Gastrocnemius medialis (tissue), 4 donors: ENCODE measurements at regions not wholly inside any gene's neighbourhood (a gene's known extent, or its start where the extent isn't known, plus 50 kb on each side); places are given as distances from the start of the nearest gene placed in this dataset.

ENCODE experiments used
- ATAC-seq, 2 donors: fragments of 150-250 bp; one replicate each; pipeline ENCODE4 v1.9.1; 2016
- DNase-seq, 2 donors: peaks; one replicate each; pipeline ENCODE4 v3.0.0-alpha.2; 2019
- H3K27ac ChIP-seq, 4 donors: fragments of 200-600 bp; sonication (generic); 1 replicate in 1 of 4; 2 replicates in 3 of 4; pipeline ENCODE4 v1.5.1; 2016 to 2018; ENCODE audit warnings: mild to moderate bottlenecking in 2 of 4, moderate library complexity in 1 of 4
- H3K27me3 ChIP-seq, 3 donors: fragments of 200-600 bp; sonication (generic) in 2 of 3; 1 replicate in 1 of 3; 2 replicates in 2 of 3; pipeline versions ENCODE4 v1.5.1 to v1.6.0; 2016 to 2019; ENCODE audit warnings: mild to moderate bottlenecking in 1 of 3, moderate library complexity in 1 of 3
- H3K36me3 ChIP-seq, 2 donors: fragments of 200-600 bp; sonication (generic) in 1 of 2; one replicate each; pipeline ENCODE4 v1.5.1; 2017 to 2018
- H3K4me1 ChIP-seq, 2 donors: fragments of 200-600 bp; sonication (generic) in 1 of 2; one replicate each; pipeline ENCODE4 v1.5.1; 2016 to 2017; ENCODE audit warnings: mild to moderate bottlenecking in 2 of 2
- H3K4me3 ChIP-seq, 4 donors: fragments of 200-600 bp; sonication (generic) in 3 of 4; 1 replicate in 1 of 4; 2 replicates in 3 of 4; pipeline ENCODE4 v1.5.1; 2016 to 2019; ENCODE audit warnings: mild to moderate bottlenecking in 2 of 4
- H3K9me3 ChIP-seq, 3 donors: fragments of 200-600 bp; sonication (generic) in 2 of 3; 1 replicate in 1 of 3; 2 replicates in 2 of 3; pipeline ENCODE4 v1.5.1; 2016 to 2019
- POLR2A ChIP-seq, 2 donors: fragments of 450-650 bp; IDR thresholded peaks; one replicate each; pipeline ENCODE4 v1.6.1; 2017; ENCODE audit warnings: antibody characterized with exemption in 2 of 2, mild to moderate bottlenecking in 2 of 2, moderate library complexity in 2 of 2
- in situ Hi-C, 4 donors: fragments of 200-750 bp; cut with MboI; loops; one replicate each; pipeline versions ENCODE4 v1.15.0 to v1.8.0; 2017; ENCODE audit warnings: low sequenced_read_pairs in 4 of 4
- intact Hi-C: fragments of 100-400 bp; cut with DNase I; formaldehyde crosslinking; loops from one replicate; pipeline ENCODE4 v1.15.1; 2023; ENCODE audit warnings: low total_unique reads
- TF ChIP-seq, protein P1 (sequence below), 5 experiments: fragments of 450-650 bp in 3 of 5; fragments of 200-600 bp in 2 of 5; sonication (generic) in 2 of 5; IDR thresholded peaks in 4 of 5; conservative IDR thresholded peaks in 1 of 5; 1 replicate in 4 of 5; 2 replicates in 1 of 5; pipeline ENCODE4 v1.5.1; 2016 to 2019; ENCODE audit warnings: antibody characterized with exemption in 5 of 5, mild to moderate bottlenecking in 3 of 5, moderate library complexity in 3 of 5

DNA sequence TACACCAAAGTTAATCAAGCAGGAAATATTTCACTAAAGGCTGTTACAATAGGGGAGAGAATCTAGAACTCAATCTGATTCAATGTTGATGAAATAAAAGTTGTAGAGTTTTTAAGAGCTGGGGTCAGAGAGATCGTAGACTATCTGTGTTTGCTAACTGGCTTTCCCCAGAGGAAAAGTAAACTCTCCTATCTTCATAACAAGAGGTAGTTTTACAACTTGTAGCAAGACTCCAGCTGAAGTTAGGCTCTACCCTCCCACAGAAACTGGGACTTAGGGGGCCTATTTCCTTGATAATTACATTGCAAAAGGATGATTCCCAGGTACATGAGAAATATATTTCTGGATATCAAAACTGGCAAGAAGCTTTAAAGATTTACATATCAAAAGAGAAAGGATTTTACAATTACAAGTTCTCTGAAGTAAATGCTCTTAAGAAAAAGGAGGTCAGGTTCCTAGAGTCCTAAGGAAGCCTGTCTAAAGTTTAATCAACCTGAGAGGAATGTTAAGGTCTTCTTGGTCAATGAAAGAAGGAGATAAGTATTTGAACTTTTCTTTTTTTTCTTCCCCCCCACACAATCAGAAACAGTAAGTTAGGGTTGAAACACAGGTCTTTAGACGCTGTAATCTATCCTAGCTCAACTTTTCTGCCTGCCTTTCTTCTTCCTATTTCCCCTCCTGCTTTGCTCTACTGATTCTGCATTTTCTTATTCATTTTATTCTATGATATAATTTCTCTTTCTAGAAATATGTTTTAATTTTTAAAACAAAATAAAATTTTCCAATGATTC is 692.2 kb upstream of the LINC00305 start:
- DNase-seq (no peak), ATAC-seq (no peak)
- Histone ChIP-seq H3K27me3 (no peaks in the 10 kb centered on the region), H3K27ac (no peak overlapping the region), H3K4me3 (no peak overlapping the region), H3K4me1 (no peaks in the 10 kb centered on the region), H3K9me3 (no peaks in the 10 kb centered on the region), H3K36me3 (no peaks in the 10 kb centered on the region)
- TF ChIP-seq POLR2A (IDR thresholded peaks at IDR 0.05) = no peak
- TF ChIP-seq, protein P1, sequence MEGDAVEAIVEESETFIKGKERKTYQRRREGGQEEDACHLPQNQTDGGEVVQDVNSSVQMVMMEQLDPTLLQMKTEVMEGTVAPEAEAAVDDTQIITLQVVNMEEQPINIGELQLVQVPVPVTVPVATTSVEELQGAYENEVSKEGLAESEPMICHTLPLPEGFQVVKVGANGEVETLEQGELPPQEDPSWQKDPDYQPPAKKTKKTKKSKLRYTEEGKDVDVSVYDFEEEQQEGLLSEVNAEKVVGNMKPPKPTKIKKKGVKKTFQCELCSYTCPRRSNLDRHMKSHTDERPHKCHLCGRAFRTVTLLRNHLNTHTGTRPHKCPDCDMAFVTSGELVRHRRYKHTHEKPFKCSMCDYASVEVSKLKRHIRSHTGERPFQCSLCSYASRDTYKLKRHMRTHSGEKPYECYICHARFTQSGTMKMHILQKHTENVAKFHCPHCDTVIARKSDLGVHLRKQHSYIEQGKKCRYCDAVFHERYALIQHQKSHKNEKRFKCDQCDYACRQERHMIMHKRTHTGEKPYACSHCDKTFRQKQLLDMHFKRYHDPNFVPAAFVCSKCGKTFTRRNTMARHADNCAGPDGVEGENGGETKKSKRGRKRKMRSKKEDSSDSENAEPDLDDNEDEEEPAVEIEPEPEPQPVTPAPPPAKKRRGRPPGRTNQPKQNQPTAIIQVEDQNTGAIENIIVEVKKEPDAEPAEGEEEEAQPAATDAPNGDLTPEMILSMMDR (IDR thresholded peaks at IDR 0.05 in 4 of 5, conservative IDR thresholded peaks at IDR 0.05 in 1 of 5) = no peak
- intact Hi-C loops (no loop called here), in situ Hi-C loops (no loop called here)

DNA sequence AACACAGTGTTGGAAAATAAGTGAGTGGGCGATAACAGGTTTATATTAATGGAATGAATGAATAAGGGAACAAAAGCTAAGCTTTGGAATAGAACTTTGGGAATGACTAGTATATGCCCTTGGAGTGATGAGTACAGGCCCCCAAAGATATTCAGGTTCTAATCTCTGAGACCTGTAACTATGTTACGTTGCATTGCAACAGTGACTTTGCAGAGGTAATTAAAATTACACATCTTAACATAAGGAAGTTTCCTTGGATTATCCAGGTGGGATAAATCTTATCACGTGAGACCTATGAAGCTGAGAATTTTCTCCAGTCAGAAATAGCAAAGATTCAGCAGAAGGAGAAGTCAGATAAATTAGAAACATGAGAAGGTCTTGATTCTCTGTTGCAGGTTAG is 661.5 kb upstream of the LINC00305 start:
- Histone ChIP-seq H3K36me3 (no peaks in the 10 kb centered on the region), H3K4me1 (no peaks in the 10 kb centered on the region), H3K4me3 (no peak overlapping the region), H3K27ac (no peak overlapping the region), H3K27me3 (no peaks in the 10 kb centered on the region), H3K9me3 (no peaks in the 10 kb centered on the region)
- no peak for DNase-seq
- ATAC-seq = no peak
- TF ChIP-seq, protein P1 (IDR thresholded peaks at IDR 0.05 in 4 of 5, conservative IDR thresholded peaks at IDR 0.05 in 1 of 5) = no peak
- no peak for TF ChIP-seq POLR2A (IDR thresholded peaks at IDR 0.05)
- intact Hi-C loops = no loop called here
- in situ Hi-C loops = no loop called here

DNA sequence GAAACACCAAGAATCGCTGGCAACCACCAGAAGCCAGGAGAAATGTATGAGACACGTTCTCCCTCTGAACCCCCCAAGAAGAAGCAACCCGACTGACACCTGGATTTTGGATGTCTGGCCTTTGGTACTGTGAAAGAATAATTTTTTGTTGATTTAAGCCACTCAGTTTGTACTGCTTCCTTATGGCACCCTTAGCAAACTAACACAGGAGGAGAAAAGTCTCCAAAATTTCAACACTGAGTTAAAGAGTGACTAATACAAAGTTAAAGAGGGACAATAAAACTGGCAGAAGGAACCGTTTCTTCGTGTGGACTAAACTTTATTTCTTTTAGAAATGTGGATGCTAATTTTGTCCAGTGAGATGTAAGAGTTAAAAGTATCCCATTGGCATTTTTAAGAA is 660.9 kb upstream of the LINC00305 start:
- no peak overlapping the region for H3K4me3 ChIP-seq
- in situ Hi-C loops (no loop called here), intact Hi-C loops (no loop called here)
- no peak for ATAC-seq
- TF ChIP-seq POLR2A (IDR thresholded peaks at IDR 0.05) = no peak
- TF ChIP-seq, protein P1 (IDR thresholded peaks at IDR 0.05 in 4 of 5, conservative IDR thresholded peaks at IDR 0.05 in 1 of 5) = no peak
- no peaks in the 10 kb centered on the region for H3K36me3 ChIP-seq
- H3K4me1 ChIP-seq = no peaks in the 10 kb centered on the region
- H3K9me3 ChIP-seq = no peaks in the 10 kb centered on the region
- no peak for DNase-seq
- no peaks in the 10 kb centered on the region for H3K27me3 ChIP-seq
- H3K27ac ChIP-seq = no peak overlapping the region

DNA sequence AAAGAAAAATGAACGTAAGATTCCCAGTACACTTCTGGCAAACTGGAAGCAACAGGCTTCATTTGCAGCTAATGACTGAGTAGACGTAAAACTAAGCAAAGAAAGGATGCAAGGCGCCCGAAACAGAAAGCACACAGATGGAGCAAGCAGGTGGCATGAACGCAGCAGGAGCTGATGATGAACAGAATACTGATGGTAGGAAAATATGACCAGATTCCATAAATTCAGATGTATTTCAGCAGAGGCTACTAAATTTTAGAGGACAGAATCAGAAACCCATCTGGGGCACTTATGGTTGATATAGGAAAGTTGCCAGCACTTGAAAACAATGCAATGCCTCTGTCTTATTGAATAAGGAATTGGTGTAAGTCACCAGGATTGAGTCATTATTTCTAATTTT is 658.7 kb upstream of the LINC00305 start:
- in situ Hi-C loops = no loop called here
- intact Hi-C loops = no loop called here

More for the DNA sequence above, 658.7 kb upstream of the LINC00305 start:
- H3K4me1 ChIP-seq = no peaks in the 10 kb centered on the region
- no peaks in the 10 kb centered on the region for H3K36me3 ChIP-seq
- H3K27ac ChIP-seq = no peak overlapping the region
- no peak for ATAC-seq
- no peaks in the 10 kb centered on the region for H3K27me3 ChIP-seq
- no peak overlapping the region for H3K4me3 ChIP-seq
- H3K9me3 ChIP-seq = no peaks in the 10 kb centered on the region
- TF ChIP-seq, protein P1 (IDR thresholded peaks at IDR 0.05 in 4 of 5, conservative IDR thresholded peaks at IDR 0.05 in 1 of 5) = no peak
- no peak for TF ChIP-seq POLR2A (IDR thresholded peaks at IDR 0.05)
- DNase-seq = no peak
